HL-60 (cell line): ENCODE measurements at regions not wholly inside any gene's neighbourhood (a gene's known extent, or its start where the extent isn't known, plus 50 kb on each side); places are given as distances from the start of the nearest gene placed in this dataset.

Experiments used
- CTCF ChIP-seq: IDR thresholded peaks from one replicate; pipeline ENCODE4 v1.5.1; 2011; ENCODE audit warnings: low read length, control low read depth, inconsistent platforms; ENCODE audit not compliant: insufficient read depth
- POLR2AphosphoS5 ChIP-seq: IDR thresholded peaks from 2 replicates; pipeline ENCODE4 v1.6.1; 2012; ENCODE audit warnings: low read depth
- REST ChIP-seq: IDR thresholded peaks from 2 replicates; pipeline ENCODE4 v1.6.1; 2012; ENCODE audit warnings: low read depth; ENCODE audit not compliant: insufficient replicate concordance

- TF ChIP-seq REST, result no peak
- TF ChIP-seq CTCF, result no peak
- no peak for TF ChIP-seq POLR2AphosphoS5
Measured at GRCh38 chr7:114822844-114823243, 99.0 kb upstream of the MDFIC start.
